OCI-LY7 (cell line): ENCODE measurements at regions not wholly inside any gene's neighbourhood (a gene's known extent, or its start where the extent isn't known, plus 50 kb on each side); places are given as distances from the start of the nearest gene placed in this dataset.

ENCODE experiments used
- BruUV-seq: library from RNA; stranded (reverse); fragments of 400-500 nt; replicated peaks from 2 replicates; lab custom pipeline; 2021; lab: Mats Ljungman, UMichigan
- CTCF ChIA-PET: fragments of 300-600 bp; sonication (Branson Sonifier 250); formaldehyde crosslinking; loops from one replicate; lab custom pipeline; 2022; ENCODE audit warnings: antibody characterized with exemption; ENCODE audit not compliant: unreplicated experiment; lab: Charles Lee
- POLR2A ChIA-PET: fragments of 300-600 bp; sonication (Branson Sonifier 250); formaldehyde crosslinking; loops from one replicate; lab custom pipeline; 2022; ENCODE audit warnings: antibody characterized with exemption; lab: Charles Lee
- DNase-seq: peaks from one replicate; pipeline ENCODE4 v3.0.0-alpha.2; 2015; ENCODE audit warnings: low spot score
- H2AFZ ChIP-seq: fragments of 200-600 bp; sonication (generic), shearing (Covaris generic); 2 replicates; pipeline ENCODE4 v1.6.1; 2014; ENCODE audit warnings: mild to moderate bottlenecking, antibody characterized with exemption, low read length, moderate library complexity
- H3K27ac ChIP-seq: fragments of 200-600 bp; sonication (generic); 2 replicates; pipeline ENCODE4 v1.5.1; 2014; ENCODE audit warnings: mixed run types, low read depth, mild to moderate bottlenecking, moderate library complexity, low read length, inconsistent platforms; ENCODE audit not compliant: poor library complexity, severe bottlenecking
- H3K36me3 ChIP-seq: fragments of 200-600 bp; sonication (generic); 2 replicates; pipeline ENCODE4 v1.6.1; 2014; ENCODE audit warnings: mild to moderate bottlenecking, antibody characterized with exemption, low read length, moderate library complexity, mixed read lengths; ENCODE audit not compliant: insufficient read depth
- H3K4me1 ChIP-seq: fragments of 200-600 bp; sonication (generic); 2 replicates; pipeline ENCODE4 v1.5.1; 2014; ENCODE audit warnings: mild to moderate bottlenecking, low read length; ENCODE audit not compliant: insufficient read depth, poor library complexity, severe bottlenecking
- H3K4me2 ChIP-seq: fragments of 200-600 bp; sonication (generic); 2 replicates; pipeline ENCODE4 v1.6.1; 2014; ENCODE audit warnings: mild to moderate bottlenecking, low read length
- H3K4me3 ChIP-seq: fragments of 200-600 bp; sonication (generic); 2 replicates; pipeline ENCODE4 v1.5.1; 2014; ENCODE audit warnings: mild to moderate bottlenecking, low read depth, low read length; ENCODE audit not compliant: poor library complexity, severe bottlenecking
- H3K79me2 ChIP-seq: fragments of 200-600 bp; sonication (generic); 2 replicates; pipeline ENCODE4 v1.6.1; 2016; ENCODE audit warnings: low read depth, mild to moderate bottlenecking, low read length, moderate library complexity, mixed read lengths; ENCODE audit not compliant: insufficient read depth
- H3K9me2 ChIP-seq: fragments of 200-600 bp; sonication (generic); 2 replicates; pipeline ENCODE4 v1.6.1; 2016; ENCODE audit warnings: mild to moderate bottlenecking, low read length, mixed read lengths; ENCODE audit not compliant: insufficient read depth
- H3K9me3 ChIP-seq: fragments of 200-600 bp; sonication (generic); 2 replicates; pipeline ENCODE4 v1.6.1; 2014; ENCODE audit warnings: mild to moderate bottlenecking, mixed run types, low read length, mixed read lengths
- H4K20me1 ChIP-seq: fragments of 200-600 bp; sonication (generic); 2 replicates; pipeline ENCODE4 v1.6.1; 2014; ENCODE audit warnings: mild to moderate bottlenecking, antibody characterized with exemption, low read length, moderate library complexity, mixed read lengths; ENCODE audit not compliant: insufficient read depth
- CTCF ChIP-seq: fragments of 200-600 bp; sonication (generic); conservative IDR thresholded peaks from 2 replicates; pipeline ENCODE4 v1.5.1; 2014; ENCODE audit warnings: mild to moderate bottlenecking, antibody characterized with exemption, low read length, moderate library complexity, mixed read lengths
- EZH2phosphoT487 ChIP-seq: fragments of 200-600 bp; sonication (generic); IDR thresholded peaks from 2 replicates; pipeline ENCODE4 v1.6.1; 2018; ENCODE audit warnings: low read depth, borderline replicate concordance, mild to moderate bottlenecking, mixed run types, antibody characterized with exemption, low read length, moderate library complexity, mixed read lengths
- intact Hi-C: fragments of 100-400 bp; cut with micrococcal nuclease; formaldehyde crosslinking; loops from one replicate; pipeline ENCODE4 v1.10.0; 2022; ENCODE audit not compliant: unreplicated experiment

- no peak for DNase-seq
- Histone ChIP-seq H3K4me3 (no peak overlapping the region), H3K4me1 (no peaks in the 10 kb centered on the region), H3K4me2 (no peak overlapping the region), H3K79me2 (no peaks in the 10 kb centered on the region), H4K20me1 (no peaks in the 10 kb centered on the region), H3K9me3 (no peaks in the 10 kb centered on the region), H3K36me3 (no peaks in the 10 kb centered on the region), H3K27ac (no peak overlapping the region), H3K9me2 (no peaks in the 10 kb centered on the region), H2AFZ (no peak overlapping the region)
- intact Hi-C loops, result no loop called here
- TF ChIP-seq CTCF (no peak), EZH2phosphoT487 (no peak)
- POLR2A ChIA-PET, result interaction anchor here (0.6 kb wide), 1 partner anchor 600 kb away, joined by 5 read pairs; no protein-coding TSS in a partner anchor
- BruUV-seq, result no TSS peak
- CTCF ChIA-PET, result no interaction called here
Observed at GRCh38 chr2:9094117-9094516, 90.6 kb upstream of the MBOAT2 start.

- ChIA-PET POLR2A (interaction anchor here (1.0 to 1.2 kb wide), 2 partner anchors 13 to 15 kb away, joined by 3 to 4 read pairs; no protein-coding TSS in a partner anchor), CTCF (no interaction called here)
- Histone ChIP-seq H3K9me2 (no peaks in the 10 kb centered on the region), H3K4me3 (no peak overlapping the region), H2AFZ (no peak overlapping the region), H3K36me3 (no peaks in the 10 kb centered on the region), H3K27ac (no peak overlapping the region), H4K20me1 (no peaks in the 10 kb centered on the region), H3K4me1 (no peaks in the 10 kb centered on the region), H3K79me2 (no peaks in the 10 kb centered on the region), H3K4me2 (no peak overlapping the region), H3K9me3 (no peaks in the 10 kb centered on the region)
- BruUV-seq, result no TSS peak
- DNase-seq, result no peak
- intact Hi-C loops, result no loop called here
- TF ChIP-seq CTCF (no peak), EZH2phosphoT487 (no peak)
Observed at GRCh38 chr2:9093324-9093723, 89.8 kb upstream of the MBOAT2 start.

- Histone ChIP-seq H3K36me3 (no peaks in the 10 kb centered on the region), H3K4me3 (no peak overlapping the region), H3K9me3 (no peaks in the 10 kb centered on the region), H3K79me2 (no peaks in the 10 kb centered on the region), H3K27ac (no peak overlapping the region), H3K4me1 (no peaks in the 10 kb centered on the region), H2AFZ (no peak overlapping the region), H3K4me2 (no peak overlapping the region), H4K20me1 (no peaks in the 10 kb centered on the region), H3K9me2 (no peaks in the 10 kb centered on the region)
- intact Hi-C loops, result no loop called here
- ChIA-PET POLR2A (interaction anchor here (0.6 to 1.2 kb wide), 6 partner anchors 12 to 1975 kb away, joined by 3 to 4 read pairs (median 3); no protein-coding TSS in a partner anchor), CTCF (no interaction called here)
- TF ChIP-seq EZH2phosphoT487 (no peak), CTCF (no peak)
- BruUV-seq, result no TSS peak
- DNase-seq, result no peak
Observed at GRCh38 chr2:9092383-9093282, 89.1 kb upstream of the MBOAT2 start.
